SK-N-SH treated with all-trans-retinoic acid at 6 μM for 48 hours (cell line): ENCODE measurements at regions not wholly inside any gene's neighbourhood (a gene's known extent, or its start where the extent isn't known, plus 50 kb on each side); places are given as distances from the start of the nearest gene placed in this dataset.
A peak's percentile ranks its signal among the peaks of the same experiment; 100 is the strongest.

Experiments
- ATAC-seq: fragments of 200-7000 bp; cut with Tn5 transposase; 3 replicates; pipeline ENCODE4 v1.9.1; 2020; ENCODE audit warnings: mild to moderate bottlenecking, moderate library complexity
- ARNTL ChIP-seq: fragments of 450-650 bp; formaldehyde crosslinking; IDR thresholded peaks from 2 replicates; pipeline ENCODE4 v1.5.0; 2020; ENCODE audit warnings: low read depth, mild to moderate bottlenecking, moderate library complexity, borderline replicate concordance
- BACH2 ChIP-seq: fragments of 250-450 bp; sonication (Bioruptor Pico); IDR thresholded peaks from 2 replicates; pipeline ENCODE4 v1.9.0; 2021; ENCODE audit warnings: mild to moderate bottlenecking, borderline replicate concordance
- CSDC2 ChIP-seq: fragments of 250-450 bp; sonication (Bioruptor Pico); IDR thresholded peaks from 2 replicates; pipeline ENCODE4 v1.5.0; 2020; ENCODE audit warnings: mild to moderate bottlenecking, moderate library complexity
- CSRNP3 ChIP-seq: fragments of 250-450 bp; sonication (Bioruptor Pico); IDR thresholded peaks from 2 replicates; pipeline ENCODE4 v1.5.1; 2021; ENCODE audit warnings: mild to moderate bottlenecking, moderate library complexity
- GLIS3 ChIP-seq: fragments of 250-450 bp; sonication (Bioruptor Pico); IDR thresholded peaks from 2 replicates; pipeline ENCODE4 v1.5.0; 2020; ENCODE audit warnings: mild to moderate bottlenecking, moderate library complexity
- ISL1 ChIP-seq: fragments of 250-450 bp; sonication (Bioruptor Pico); IDR thresholded peaks from 2 replicates; pipeline ENCODE4 v2.1.2; 2022; ENCODE audit warnings: mild to moderate bottlenecking, moderate library complexity
- OSR1 ChIP-seq: fragments of 250-450 bp; sonication (Bioruptor Pico); IDR thresholded peaks from 2 replicates; pipeline ENCODE4 v1.8.0; 2022; ENCODE audit warnings: moderate library complexity, mild to moderate bottlenecking, inconsistent platforms
- PATZ1 ChIP-seq: fragments of 250-450 bp; sonication (Bioruptor Pico); IDR thresholded peaks from 2 replicates; pipeline ENCODE4 v1.8.0; 2020; ENCODE audit warnings: mild to moderate bottlenecking, moderate library complexity, borderline replicate concordance
- POU6F1 ChIP-seq: fragments of 250-450 bp; sonication (Bioruptor Pico); IDR thresholded peaks from 2 replicates; pipeline ENCODE4 v1.8.0; 2021; ENCODE audit warnings: low read depth, mild to moderate bottlenecking, moderate library complexity, borderline replicate concordance
- PPARA ChIP-seq: fragments of 250-450 bp; sonication (Bioruptor Pico); IDR thresholded peaks from 2 replicates; pipeline ENCODE4 v1.5.0; 2020; ENCODE audit warnings: mild to moderate bottlenecking, borderline replicate concordance
- RARB ChIP-seq: fragments of 250-450 bp; sonication (Bioruptor Pico); IDR thresholded peaks from 2 replicates; pipeline ENCODE4 v1.8.0; 2021; ENCODE audit warnings: mild to moderate bottlenecking, moderate library complexity
- TCF4 ChIP-seq: fragments of 250-450 bp; sonication (Bioruptor Pico); IDR thresholded peaks from 2 replicates; pipeline ENCODE4 v1.8.0; 2021; ENCODE audit warnings: mild to moderate bottlenecking, moderate library complexity, borderline replicate concordance
- TOX ChIP-seq: fragments of 250-450 bp; sonication (Bioruptor Pico); IDR thresholded peaks from 2 replicates; pipeline ENCODE4 v1.8.0; 2021; ENCODE audit warnings: mild to moderate bottlenecking, moderate library complexity, borderline replicate concordance
- TSHZ2 ChIP-seq: fragments of 250-450 bp; sonication (Bioruptor Pico); IDR thresholded peaks from 2 replicates; pipeline ENCODE4 v1.5.0; 2020; ENCODE audit warnings: mild to moderate bottlenecking, moderate library complexity
- ZC3H10 ChIP-seq: fragments of 250-450 bp; sonication (Bioruptor Pico); IDR thresholded peaks from 2 replicates; pipeline ENCODE4 v1.5.1; 2021; ENCODE audit warnings: mild to moderate bottlenecking, moderate library complexity
- ZFP3 ChIP-seq: fragments of 250-450 bp; sonication (Bioruptor Pico); IDR thresholded peaks from 2 replicates; pipeline ENCODE4 v1.5.0; 2020; ENCODE audit warnings: mild to moderate bottlenecking, moderate library complexity
- ZFP30 ChIP-seq: fragments of 450-650 bp; formaldehyde crosslinking; IDR thresholded peaks from 2 replicates; pipeline ENCODE4 v1.5.0; 2022; ENCODE audit warnings: mild to moderate bottlenecking, moderate library complexity

- TF ChIP-seq ARNTL (no peak), OSR1 (CRISPR knock-in tag) (no peak), CSDC2 (CRISPR knock-in tag) (no peak), POU6F1 (CRISPR knock-in tag) (no peak), TCF4 (CRISPR knock-in tag) (no peak), ZFP3 (CRISPR knock-in tag) (peak; percentile 29; the same call in 1 of the 2 replicates), ISL1 (CRISPR knock-in tag) (peak; percentile 49), TOX (CRISPR knock-in tag) (no peak)
- ATAC-seq, result peak; percentile 85
Observed at GRCh38 chr9:107711542-107711941, 222.0 kb upstream of the KLF4 start.

- ATAC-seq, result no peak
Observed at GRCh38 chr9:107710953-107711352, 221.4 kb upstream of the KLF4 start.

More at GRCh38 chr9:107710953-107711352, 221.4 kb upstream of the KLF4 start:
- no peak for TF ChIP-seq BACH2 (CRISPR knock-in tag)
- TF ChIP-seq TSHZ2 (CRISPR knock-in tag), result no peak
- no peak for TF ChIP-seq PPARA (CRISPR knock-in tag)
- no peak for TF ChIP-seq OSR1 (CRISPR knock-in tag)
- no peak for TF ChIP-seq TCF4 (CRISPR knock-in tag)
- TF ChIP-seq CSDC2 (CRISPR knock-in tag), result no peak
- TF ChIP-seq ZFP3 (CRISPR knock-in tag), result no peak
- TF ChIP-seq GLIS3 (CRISPR knock-in tag), result no peak
- no peak for TF ChIP-seq ISL1 (CRISPR knock-in tag)
- no peak for TF ChIP-seq RARB (CRISPR knock-in tag)
- TF ChIP-seq PATZ1, result no peak
- no peak for TF ChIP-seq CSRNP3 (CRISPR knock-in tag)
- TF ChIP-seq POU6F1 (CRISPR knock-in tag), result no peak
- no peak for TF ChIP-seq ZFP30
- TF ChIP-seq ZC3H10 (CRISPR knock-in tag), result no peak
